Ectodermal cell (in vitro differentiated cells): ENCODE measurements at regions not wholly inside any gene's neighbourhood (a gene's known extent, or its start where the extent isn't known, plus 50 kb on each side); places are given as distances from the start of the nearest gene placed in this dataset.
"Not testable (repeated sequence)": the region's sequence is repeated elsewhere in the genome, so short reads cannot be mapped to it uniquely, and the experiment has no call there.

Source experiments
- H3K27ac ChIP-seq: 2 replicates; pipeline ENCODE4 v1.7.0; 2013; ENCODE audit warnings: mild to moderate bottlenecking, low read depth, low read length; ENCODE audit not compliant: insufficient read depth, poor library complexity, severe bottlenecking
- H3K27me3 ChIP-seq: 2 replicates; pipeline ENCODE4 v1.7.0; 2013; ENCODE audit warnings: mild to moderate bottlenecking, low read length; ENCODE audit not compliant: insufficient read depth, control insufficient read depth, poor library complexity, severe bottlenecking
- H3K36me3 ChIP-seq: one replicate; pipeline ENCODE4 v1.7.0; 2013; ENCODE audit warnings: low read length; ENCODE audit not compliant: control insufficient read depth, insufficient read depth
- H3K4me1 ChIP-seq: one replicate; pipeline ENCODE4 v1.7.0; 2013; ENCODE audit warnings: low read length; ENCODE audit not compliant: control insufficient read depth, insufficient read depth
- H3K4me3 ChIP-seq: 2 replicates; pipeline ENCODE4 v1.7.0; 2013; ENCODE audit warnings: low read depth, low read length, control low read depth; ENCODE audit not compliant: insufficient read depth
- H3K9me3 ChIP-seq: 2 replicates; pipeline ENCODE4 v1.7.0; 2013; ENCODE audit warnings: mild to moderate bottlenecking, low read length, moderate library complexity; ENCODE audit not compliant: control insufficient read depth
- WGBS, 2 experiments: methylation state at CpG; one replicate each; pipeline ENCODE4 v1.1.7; 2013; ENCODE audit warnings: missing lambda C conversion rate in 2 of 2; 5-methylcytosine and 5-hydroxymethylcytosine counted together

DNA sequence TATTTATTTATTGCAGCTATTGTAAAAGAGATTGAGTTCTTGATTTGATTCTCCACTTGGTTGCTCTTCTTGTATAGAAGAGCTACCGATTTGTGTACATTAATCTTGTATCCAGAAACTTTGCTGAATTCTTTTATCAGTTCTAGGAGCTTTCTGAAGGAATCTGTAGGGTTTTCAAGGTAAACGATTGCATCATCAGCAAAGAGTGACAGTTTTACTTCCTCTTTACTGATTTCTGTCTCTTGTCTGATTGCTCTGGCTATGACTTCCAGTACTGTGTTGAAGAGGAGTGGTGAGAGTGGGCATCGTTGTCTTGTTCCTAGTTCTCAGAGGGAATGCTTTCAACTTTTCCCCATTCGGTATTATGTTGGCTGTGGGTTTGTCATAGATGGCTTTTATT is 103.1 kb downstream of the CAPZA3 start:
- not testable (repeated sequence) for H3K36me3 ChIP-seq, H3K27ac ChIP-seq, H3K4me3 ChIP-seq, H3K4me1 ChIP-seq, H3K27me3 ChIP-seq, H3K9me3 ChIP-seq
- 94 to 95% methylated on average over 4 of the region's 4 CpGs for WGBS, 2 experiments

DNA sequence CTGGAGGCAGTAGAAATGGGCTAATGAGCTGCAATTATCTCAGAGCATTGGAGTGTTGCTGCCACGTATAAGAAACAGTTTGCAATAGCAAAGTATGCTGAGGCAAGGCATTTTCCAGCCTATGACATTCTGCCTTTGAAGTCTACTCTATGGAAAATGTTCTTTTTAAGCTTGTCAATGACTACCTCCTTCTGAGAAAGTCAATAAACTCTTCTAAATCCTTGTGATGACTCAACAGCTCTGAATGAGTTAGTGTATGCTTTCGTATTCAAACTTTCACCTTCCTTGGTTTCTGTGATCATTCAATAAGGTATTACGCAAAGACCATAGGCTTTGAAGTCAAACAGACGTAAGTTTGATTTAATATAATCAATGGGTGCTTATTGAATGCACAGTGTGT is 111.2 kb downstream of the CAPZA3 start:
- WGBS, 2 experiments: 63 to 81% methylated on average over 4 of the region's 4 CpGs
- Histone ChIP-seq H3K36me3 (no peaks in the 10 kb centered on the region), H3K27me3 (no peaks in the 10 kb centered on the region), H3K4me3 (no peak overlapping the region), H3K27ac (no peak overlapping the region), H3K9me3 (no peaks in the 10 kb centered on the region), H3K4me1 (no peaks in the 10 kb centered on the region)

DNA sequence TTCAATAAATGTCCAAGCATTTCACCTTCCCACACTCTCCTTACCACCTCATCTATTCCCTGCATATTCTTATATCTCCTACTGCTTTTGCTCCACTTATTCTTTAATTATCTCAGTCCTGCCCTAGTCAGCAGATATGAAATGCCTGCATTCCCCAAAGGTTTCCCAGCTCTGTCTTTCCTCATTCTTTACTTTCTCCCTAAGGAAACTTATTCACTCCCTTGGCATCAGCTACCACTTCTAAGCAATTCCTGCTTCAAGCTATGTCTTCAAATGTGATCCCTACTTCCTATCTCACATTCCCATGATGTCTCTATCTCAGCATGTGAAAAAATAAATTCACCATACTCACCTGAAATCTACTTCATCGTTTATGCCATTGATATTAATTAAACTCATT is 111.8 kb downstream of the CAPZA3 start:
- H3K9me3 ChIP-seq: no peaks in the 10 kb centered on the region
- no peak overlapping the region for H3K4me3 ChIP-seq
- no peak overlapping the region for H3K27ac ChIP-seq
- no peaks in the 10 kb centered on the region for H3K36me3 ChIP-seq
- 92 to 94% methylated on average over 1 of the region's 1 CpG for WGBS, 2 experiments
- no peaks in the 10 kb centered on the region for H3K4me1 ChIP-seq
- no peaks in the 10 kb centered on the region for H3K27me3 ChIP-seq

DNA sequence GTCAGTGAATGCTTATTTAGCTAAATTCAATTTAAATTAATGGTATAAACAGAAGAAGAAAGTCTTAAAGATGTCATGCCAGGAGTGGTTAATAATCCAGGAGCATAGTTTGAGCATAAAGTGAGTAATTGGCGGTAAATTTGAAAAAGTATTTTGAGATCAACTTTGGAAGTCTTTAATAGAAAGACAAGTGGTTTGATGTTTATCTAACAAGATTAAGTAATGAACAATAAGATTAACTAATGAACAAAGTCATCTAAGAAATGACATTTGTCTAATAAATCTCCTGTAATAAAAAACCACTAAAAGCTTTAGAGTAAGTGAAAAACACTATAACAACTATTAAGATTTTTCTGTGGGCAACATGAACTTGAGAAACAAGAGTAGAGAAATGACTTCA is 112.8 kb downstream of the CAPZA3 start:
- Histone ChIP-seq H3K4me1 (no peaks in the 10 kb centered on the region), H3K36me3 (no peaks in the 10 kb centered on the region), H3K27me3 (no peaks in the 10 kb centered on the region), H3K27ac (no peak overlapping the region), H3K4me3 (no peak overlapping the region), H3K9me3 (no peaks in the 10 kb centered on the region)
- 83 to 100% methylated on average over 1 of the region's 1 CpG for WGBS, 2 experiments

DNA sequence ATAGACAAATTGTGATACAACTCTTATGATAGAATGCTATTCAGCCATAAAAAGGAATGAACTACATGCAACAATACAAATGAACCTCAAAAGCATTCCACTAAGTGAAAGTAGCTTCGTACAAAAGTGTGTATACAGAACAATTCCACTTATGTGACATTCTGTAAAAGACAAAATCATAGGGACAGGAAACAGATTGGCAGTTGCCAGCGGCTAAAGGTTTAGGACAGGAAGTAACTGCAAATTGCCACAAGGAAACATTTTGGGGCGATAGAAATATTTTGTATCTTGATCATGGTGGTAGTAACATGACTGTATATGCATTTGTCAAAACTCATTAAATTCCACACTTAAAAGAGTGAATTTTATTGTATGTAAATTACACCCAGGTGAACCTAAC is 113.4 kb downstream of the CAPZA3 start:
- no peaks in the 10 kb centered on the region for H3K4me1 ChIP-seq
- H3K36me3 ChIP-seq: no peaks in the 10 kb centered on the region
- 95 to 98% methylated on average over 2 to 3 of the region's 3 CpGs for WGBS, 2 experiments

DNA sequence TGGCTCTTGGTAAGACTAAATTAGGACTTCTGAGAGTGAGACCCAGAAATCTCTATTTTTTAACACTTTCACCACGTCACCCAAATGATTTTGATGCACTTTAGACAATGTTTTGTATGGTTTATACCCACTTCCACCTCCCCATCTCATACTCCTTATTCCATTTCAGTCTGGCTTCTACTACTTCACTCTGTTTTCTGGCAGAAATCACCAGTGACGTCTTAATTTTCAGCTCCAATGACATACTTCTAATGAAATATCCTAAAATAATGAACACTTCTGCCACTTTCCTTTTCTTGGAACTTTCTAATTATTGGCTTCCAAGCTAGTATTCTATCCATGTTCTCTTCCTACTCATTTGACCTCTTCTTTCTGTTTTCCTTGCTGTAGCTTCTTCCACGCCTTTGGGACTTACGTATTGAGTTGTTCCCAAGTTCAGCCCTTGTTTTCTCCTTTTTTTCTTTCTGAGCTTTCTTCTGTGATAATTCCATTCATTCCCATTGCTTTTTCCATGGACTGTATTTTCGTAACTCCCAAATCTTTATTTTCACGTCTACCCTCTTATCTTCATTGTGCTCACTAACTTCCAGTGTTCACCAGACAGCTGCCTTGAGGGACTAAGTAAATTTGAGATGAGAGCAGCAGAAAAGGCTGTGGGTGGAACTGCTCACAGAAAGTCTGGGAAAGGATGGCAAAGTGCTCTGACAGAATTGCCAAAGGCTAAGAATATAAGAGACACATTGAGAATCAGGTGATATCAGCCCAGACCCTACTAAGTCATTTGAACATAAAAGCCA is 115.8 kb downstream of the CAPZA3 start:
- WGBS, 2 experiments: 93 to 97% methylated on average over 6 of the region's 6 CpGs
- Histone ChIP-seq H3K36me3 (no peaks in the 10 kb centered on the region), H3K9me3 (no peaks in the 10 kb centered on the region), H3K27ac (no peak overlapping the region), H3K4me1 (no peaks in the 10 kb centered on the region), H3K27me3 (no peaks in the 10 kb centered on the region), H3K4me3 (no peak overlapping the region)

More for the DNA sequence above, 113.4 kb downstream of the CAPZA3 start:
- no peak overlapping the region for H3K27ac ChIP-seq
- H3K27me3 ChIP-seq: no peaks in the 10 kb centered on the region
- H3K4me3 ChIP-seq: no peak overlapping the region
- H3K9me3 ChIP-seq: no peaks in the 10 kb centered on the region

DNA sequence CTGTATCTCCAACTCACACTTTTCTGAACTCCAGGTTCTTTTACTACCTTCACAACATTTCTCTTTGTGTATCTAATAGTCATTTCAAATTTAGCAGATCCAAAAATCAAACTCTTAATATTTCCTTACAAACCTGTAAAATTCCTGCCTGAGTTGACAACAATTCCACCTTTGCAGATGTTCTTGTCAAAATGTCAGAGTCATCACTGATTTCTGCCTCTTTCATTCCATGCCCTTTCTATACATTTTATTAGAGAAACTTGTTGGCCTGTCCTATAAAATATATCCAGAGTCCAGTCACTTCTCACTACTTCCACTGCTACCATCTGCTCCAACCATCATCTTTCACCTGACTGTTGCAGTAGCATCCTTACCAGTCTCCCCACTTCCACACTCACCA is 119.7 kb downstream of the CAPZA3 start:
- no peaks in the 10 kb centered on the region for H3K9me3 ChIP-seq
- H3K4me1 ChIP-seq: no peaks in the 10 kb centered on the region
- H3K27me3 ChIP-seq: no peaks in the 10 kb centered on the region

DNA sequence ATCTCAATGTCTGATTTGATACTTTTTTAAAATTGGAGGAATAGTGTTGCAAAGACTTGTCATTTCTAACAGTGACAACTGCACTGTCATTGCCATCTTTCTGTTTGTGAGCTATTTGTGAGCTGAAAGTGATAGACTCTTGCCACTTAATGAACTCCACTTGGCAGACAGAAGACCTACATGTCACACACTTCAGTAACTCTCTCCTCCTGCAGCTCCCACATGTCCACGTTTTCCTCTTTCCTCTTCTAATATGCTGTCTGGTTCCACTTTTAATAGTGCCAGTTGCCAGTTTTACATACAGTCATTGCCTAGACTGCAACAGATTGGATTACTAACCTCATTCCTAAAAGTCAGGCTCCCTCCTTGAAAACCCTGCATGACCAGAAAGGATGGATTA is 121.5 kb downstream of the CAPZA3 start:
- no peak overlapping the region for H3K4me3 ChIP-seq
- no peak overlapping the region for H3K27ac ChIP-seq
- H3K9me3 ChIP-seq: no peaks in the 10 kb centered on the region
- H3K27me3 ChIP-seq: no peaks in the 10 kb centered on the region
- H3K36me3 ChIP-seq: no peaks in the 10 kb centered on the region
- 79 to 89% methylated on average over 1 of the region's 1 CpG for WGBS, 2 experiments
- H3K4me1 ChIP-seq: no peaks in the 10 kb centered on the region

More for the DNA sequence above, 119.7 kb downstream of the CAPZA3 start:
- no peaks in the 10 kb centered on the region for H3K36me3 ChIP-seq
- no peak overlapping the region for H3K4me3 ChIP-seq
- H3K27ac ChIP-seq: no peak overlapping the region

DNA sequence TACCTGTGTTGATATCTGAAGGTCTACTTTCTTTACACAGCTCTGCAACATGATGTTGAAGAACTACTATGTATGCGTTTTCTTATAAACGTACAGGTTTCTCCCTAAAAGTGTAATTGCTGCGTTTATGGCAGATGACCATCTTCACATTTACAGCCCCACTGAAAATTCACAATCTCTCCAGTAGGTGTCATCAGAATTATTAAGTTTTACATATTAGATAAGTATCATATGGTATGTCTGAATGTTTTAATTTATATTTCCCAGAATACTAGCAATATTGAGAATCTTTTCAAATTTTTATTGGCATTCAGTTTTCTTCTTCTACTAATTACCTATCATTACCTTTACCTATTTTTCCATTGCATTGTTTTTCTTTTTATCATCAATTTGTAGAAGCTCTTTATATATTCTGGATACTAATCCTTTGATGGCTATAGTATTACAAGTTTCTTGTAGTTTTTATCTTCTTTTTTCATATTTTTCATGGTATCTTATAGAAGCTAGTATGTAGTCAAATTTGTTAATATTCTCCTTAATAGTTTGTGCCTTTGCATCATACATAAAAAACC is 123.5 kb downstream of the CAPZA3 start:
- H3K27ac ChIP-seq: no peak overlapping the region
- no peaks in the 10 kb centered on the region for H3K36me3 ChIP-seq
- H3K27me3 ChIP-seq: no peaks in the 10 kb centered on the region
- no peaks in the 10 kb centered on the region for H3K9me3 ChIP-seq
- 80 to 90% methylated on average over 2 to 3 of the region's 3 CpGs for WGBS, 2 experiments
- no peak overlapping the region for H3K4me3 ChIP-seq
- no peaks in the 10 kb centered on the region for H3K4me1 ChIP-seq

DNA sequence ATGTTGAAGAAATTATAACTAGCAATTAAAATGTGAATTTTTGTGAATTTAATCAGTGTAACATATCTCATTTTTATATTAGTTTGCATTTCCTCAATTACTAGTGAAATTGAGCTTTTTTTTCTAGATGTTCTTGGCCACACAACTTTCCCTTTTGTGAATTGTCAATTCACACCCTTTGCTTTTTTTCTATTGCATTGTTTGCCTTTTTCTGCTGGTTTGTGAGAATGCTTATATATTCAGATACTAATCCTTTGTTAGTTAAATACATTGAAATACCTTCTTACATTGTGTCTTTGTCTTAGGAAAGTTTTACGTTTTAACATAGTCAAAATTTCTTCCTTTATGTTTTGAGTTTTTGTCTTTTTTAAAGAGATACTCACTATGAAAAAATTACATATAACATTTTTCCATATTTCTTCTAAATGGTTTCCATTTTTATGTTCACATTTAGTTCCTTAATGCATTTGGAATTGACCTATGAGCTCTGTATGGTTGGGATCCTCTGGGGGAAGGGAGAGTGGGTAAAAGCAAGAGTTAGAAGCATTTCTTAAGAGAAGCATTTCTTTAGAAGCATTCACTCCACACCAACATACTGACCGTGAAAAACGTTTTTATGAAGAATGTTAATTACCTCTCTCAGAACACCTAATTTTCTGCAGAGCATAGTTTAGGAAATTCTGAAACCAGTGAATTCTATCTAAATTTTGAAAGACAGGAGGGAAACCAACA is 126.0 kb downstream of the CAPZA3 start:
- WGBS, 2 experiments: 40% methylated on average over 2 of the region's 3 CpGs; no CpG with 5 or more reads in 1 of the 2 experiments
- Histone ChIP-seq H3K27ac (no peak overlapping the region), H3K4me1 (no peaks in the 10 kb centered on the region), H3K27me3 (no peaks in the 10 kb centered on the region), H3K9me3 (no peaks in the 10 kb centered on the region), H3K4me3 (no peak overlapping the region), H3K36me3 (no peaks in the 10 kb centered on the region)
